ENCODE measurements at regions not wholly inside any gene's neighbourhood (a gene's known extent, or its start where the extent isn't known, plus 50 kb on each side); places are given as distances from the start of the nearest gene placed in this dataset.
"Not testable (repeated sequence)": the region's sequence is repeated elsewhere in the genome, so short reads cannot be mapped to it uniquely, and the experiment has no call there.

GRCh38 chr10:53690524-53691240, 918.1 kb upstream of the MBL2 start:
- Histone ChIP-seq H3K9me3 (ENCODE audit: low read depth, low read length) (no peaks in the 10 kb centered on the region), H3K4me3 (ENCODE audit: low read length) (no peak overlapping the region), H3K27me3 (ENCODE audit: insufficient read depth, low read length) (no peaks in the 10 kb centered on the region), H3K4me1 (ENCODE audit: insufficient read depth, low read length) (no peaks in the 10 kb centered on the region)

GRCh38 chr10:53687800-53688199, 915.2 kb upstream of the MBL2 start:
- H3K4me1 ChIP-seq (ENCODE audit: insufficient read depth, low read length), result no peaks in the 10 kb centered on the region
- no peaks in the 10 kb centered on the region for H3K27me3 ChIP-seq (ENCODE audit: insufficient read depth, low read length)

GRCh38 chr10:53682885-53683284, 910.3 kb upstream of the MBL2 start:
- Histone ChIP-seq H3K4me1 (ENCODE audit: insufficient read depth, low read length) (no peaks in the 10 kb centered on the region), H3K9me3 (ENCODE audit: low read depth, low read length) (no peaks in the 10 kb centered on the region), H3K4me3 (ENCODE audit: low read length) (no peak overlapping the region), H3K27me3 (ENCODE audit: insufficient read depth, low read length) (no peaks in the 10 kb centered on the region)

More at GRCh38 chr10:53687800-53688199, 915.2 kb upstream of the MBL2 start:
- H3K9me3 ChIP-seq (ENCODE audit: low read depth, low read length), result no peaks in the 10 kb centered on the region
- H3K4me3 ChIP-seq (ENCODE audit: low read length), result no peak overlapping the region

- no peaks in the 10 kb centered on the region for H3K27me3 ChIP-seq (ENCODE audit: insufficient read depth, low read length)
- no peaks in the 10 kb centered on the region for H3K4me1 ChIP-seq (ENCODE audit: insufficient read depth, low read length)
- H3K4me3 ChIP-seq (ENCODE audit: low read length), result no peak overlapping the region
- no peaks in the 10 kb centered on the region for H3K9me3 ChIP-seq (ENCODE audit: low read depth, low read length)
These were observed 909.9 kb upstream of the MBL2 start for GRCh38 chr10:53682458-53682857.

GRCh38 chr10:53679666-53680065, 907.1 kb upstream of the MBL2 start:
- H3K9me3 ChIP-seq (ENCODE audit: low read depth, low read length), result no peaks in the 10 kb centered on the region
- no peak overlapping the region for H3K4me3 ChIP-seq (ENCODE audit: low read length)
- no peaks in the 10 kb centered on the region for H3K27me3 ChIP-seq (ENCODE audit: insufficient read depth, low read length)
- no peaks in the 10 kb centered on the region for H3K4me1 ChIP-seq (ENCODE audit: insufficient read depth, low read length)

- H3K27me3 ChIP-seq (ENCODE audit: insufficient read depth, low read length), result no peaks in the 10 kb centered on the region
- no peaks in the 10 kb centered on the region for H3K9me3 ChIP-seq (ENCODE audit: low read depth, low read length)
- H3K4me1 ChIP-seq (ENCODE audit: insufficient read depth, low read length), result no peaks in the 10 kb centered on the region
- no peak overlapping the region for H3K4me3 ChIP-seq (ENCODE audit: low read length)
These were observed 902.6 kb upstream of the MBL2 start for GRCh38 chr10:53675177-53675576.

GRCh38 chr10:53667063-53667462, 894.5 kb upstream of the MBL2 start:
- Histone ChIP-seq H3K4me3 (ENCODE audit: low read length) (no peak overlapping the region), H3K4me1 (ENCODE audit: insufficient read depth, low read length) (no peaks in the 10 kb centered on the region), H3K27me3 (ENCODE audit: insufficient read depth, low read length) (no peaks in the 10 kb centered on the region), H3K9me3 (ENCODE audit: low read depth, low read length) (peaks cover 7% of the 10 kb centered on the region)

GRCh38 chr10:53664282-53665019, 891.9 kb upstream of the MBL2 start:
- Histone ChIP-seq H3K4me3 (ENCODE audit: low read length) (no peak overlapping the region), H3K27me3 (ENCODE audit: insufficient read depth, low read length) (no peaks in the 10 kb centered on the region), H3K4me1 (ENCODE audit: insufficient read depth, low read length) (no peaks in the 10 kb centered on the region), H3K9me3 (ENCODE audit: low read depth, low read length) (peaks cover 3% of the 10 kb centered on the region)

GRCh38 chr10:53650794-53651193, 878.2 kb upstream of the MBL2 start:
- H3K4me1 ChIP-seq (ENCODE audit: insufficient read depth, low read length), result no peaks in the 10 kb centered on the region
- H3K9me3 ChIP-seq (ENCODE audit: low read depth, low read length), result no peaks in the 10 kb centered on the region
- H3K27me3 ChIP-seq (ENCODE audit: insufficient read depth, low read length), result no peaks in the 10 kb centered on the region
- H3K4me3 ChIP-seq (ENCODE audit: low read length), result no peak overlapping the region

GRCh38 chr10:53647221-53647620, 874.6 kb upstream of the MBL2 start:
- H3K9me3 ChIP-seq (ENCODE audit: low read depth, low read length); H3K4me3 ChIP-seq (ENCODE audit: low read length); H3K27me3 ChIP-seq (ENCODE audit: insufficient read depth, low read length); H3K4me1 ChIP-seq (ENCODE audit: insufficient read depth, low read length): not testable (repeated sequence)

- no peaks in the 10 kb centered on the region for H3K27me3 ChIP-seq (ENCODE audit: insufficient read depth, low read length)
- no peaks in the 10 kb centered on the region for H3K9me3 ChIP-seq (ENCODE audit: low read depth, low read length)
- no peaks in the 10 kb centered on the region for H3K4me1 ChIP-seq (ENCODE audit: insufficient read depth, low read length)
- no peak overlapping the region for H3K4me3 ChIP-seq (ENCODE audit: low read length)
These were observed 873.9 kb upstream of the MBL2 start for GRCh38 chr10:53646525-53646924.

- no peaks in the 10 kb centered on the region for H3K9me3 ChIP-seq (ENCODE audit: low read depth, low read length)
- H3K4me3 ChIP-seq (ENCODE audit: low read length), result no peak overlapping the region
- H3K4me1 ChIP-seq (ENCODE audit: insufficient read depth, low read length), result no peaks in the 10 kb centered on the region
- H3K27me3 ChIP-seq (ENCODE audit: insufficient read depth, low read length), result no peaks in the 10 kb centered on the region
These were observed 873.4 kb upstream of the MBL2 start for GRCh38 chr10:53645951-53646350.

GRCh38 chr10:53638006-53638405, 865.4 kb upstream of the MBL2 start:
- Histone ChIP-seq H3K4me3 (ENCODE audit: low read length) (no peak overlapping the region), H3K27me3 (ENCODE audit: insufficient read depth, low read length) (no peaks in the 10 kb centered on the region), H3K9me3 (ENCODE audit: low read depth, low read length) (no peaks in the 10 kb centered on the region), H3K4me1 (ENCODE audit: insufficient read depth, low read length) (no peaks in the 10 kb centered on the region)

- no peaks in the 10 kb centered on the region for H3K27me3 ChIP-seq (ENCODE audit: insufficient read depth, low read length)
- H3K9me3 ChIP-seq (ENCODE audit: low read depth, low read length), result no peaks in the 10 kb centered on the region
- H3K4me3 ChIP-seq (ENCODE audit: low read length), result no peak overlapping the region
- no peaks in the 10 kb centered on the region for H3K4me1 ChIP-seq (ENCODE audit: insufficient read depth, low read length)
These were observed 852.1 kb upstream of the MBL2 start for GRCh38 chr10:53624722-53625121.

- Histone ChIP-seq H3K9me3 (ENCODE audit: low read depth, low read length) (no peaks in the 10 kb centered on the region), H3K27me3 (ENCODE audit: insufficient read depth, low read length) (no peaks in the 10 kb centered on the region), H3K4me3 (ENCODE audit: low read length) (no peak overlapping the region)
These were observed 849.6 kb upstream of the MBL2 start for GRCh38 chr10:53622201-53622600.

GRCh38 chr10:53619671-53620070, 847.1 kb upstream of the MBL2 start:
- Histone ChIP-seq H3K9me3 (ENCODE audit: low read depth, low read length) (no peaks in the 10 kb centered on the region), H3K4me1 (ENCODE audit: insufficient read depth, low read length) (no peaks in the 10 kb centered on the region), H3K27me3 (ENCODE audit: insufficient read depth, low read length) (no peaks in the 10 kb centered on the region), H3K4me3 (ENCODE audit: low read length) (no peak overlapping the region)

More at GRCh38 chr10:53622201-53622600, 849.6 kb upstream of the MBL2 start:
- H3K4me1 ChIP-seq (ENCODE audit: insufficient read depth, low read length), result no peaks in the 10 kb centered on the region

Measured in mononuclear cell (primary cell).